ENCODE measurements at regions not wholly inside any gene's neighbourhood (a gene's known extent, or its start where the extent isn't known, plus 50 kb on each side); places are given as distances from the start of the nearest gene placed in this dataset.

DNA sequence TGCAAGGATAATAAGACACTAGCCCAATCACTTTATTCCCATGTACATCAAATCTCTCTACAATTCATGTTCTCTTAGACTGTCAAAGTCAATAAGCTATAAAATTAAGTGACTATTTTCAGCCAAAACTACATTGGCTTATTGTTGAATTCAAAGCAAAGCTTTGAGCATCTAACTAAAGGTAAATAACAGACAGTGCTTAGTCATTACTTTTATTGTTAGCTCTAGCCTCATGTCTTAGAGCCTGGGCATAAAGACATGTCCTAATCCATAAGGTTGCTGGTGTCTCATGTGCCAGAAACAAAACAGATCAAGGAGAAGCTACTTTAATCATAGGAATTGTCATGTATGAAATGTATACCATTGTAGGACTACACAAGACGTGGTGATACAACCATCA lies 103.1 kb upstream of the UNC5C start:
- DNase-seq = no peak

DNA sequence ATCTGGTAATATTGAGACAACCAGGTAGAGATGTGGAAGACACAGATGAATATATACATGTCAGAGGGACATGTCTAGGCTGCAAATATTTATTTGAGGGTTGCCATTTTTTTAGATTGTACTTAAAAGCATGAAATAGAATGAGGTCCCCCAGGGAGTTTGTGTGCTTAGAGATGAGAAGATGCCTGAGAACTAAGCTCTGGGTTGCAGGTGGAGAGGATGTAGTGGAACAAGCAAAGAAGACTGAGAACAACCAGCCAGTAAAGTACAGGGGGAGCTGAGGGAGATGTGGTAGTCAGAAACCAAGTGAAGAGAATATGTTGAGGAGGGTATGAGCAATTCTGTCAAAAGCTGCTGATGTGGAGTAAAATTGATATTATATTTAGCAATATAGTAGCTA lies 95.6 kb upstream of the UNC5C start:
- DNase-seq = no peak

GRCh38 chr4:95643627-95644026 lies 94.9 kb upstream of the UNC5C start:
- no peak for DNase-seq

GRCh38 chr4:95641571-95641970 lies 92.8 kb upstream of the UNC5C start:
- no peak for DNase-seq

- peak in 1 of 2 donors; percentile 20 for DNase-seq
Observed at GRCh38 chr4:95640311-95640710, 91.5 kb upstream of the UNC5C start.

DNA sequence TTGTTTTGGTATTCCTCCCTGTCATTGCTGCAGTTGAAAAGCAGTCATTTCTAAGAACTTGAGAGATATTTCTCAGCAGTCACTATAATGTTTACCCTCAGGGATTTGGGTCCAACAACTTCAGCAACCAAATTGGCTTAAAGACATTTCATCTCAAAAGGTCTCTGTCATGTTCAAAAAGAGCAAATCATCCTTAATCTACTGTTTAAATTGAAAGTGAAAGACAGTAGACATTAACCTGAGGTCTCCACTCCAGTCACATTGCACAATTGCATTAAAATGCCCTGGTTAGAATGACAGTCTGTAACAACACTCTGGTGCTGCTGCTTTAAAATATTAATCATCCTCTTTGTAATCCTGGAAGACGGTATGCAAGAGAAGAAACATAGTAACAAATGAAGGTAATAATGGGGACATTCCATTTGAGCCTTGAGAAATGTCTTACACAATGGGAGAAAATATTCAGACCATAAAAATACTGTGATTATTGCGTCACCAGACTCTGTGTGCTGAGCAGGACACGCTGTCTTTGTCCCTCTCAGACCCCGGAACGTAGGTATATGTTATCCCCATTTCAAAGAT lies 90.2 kb upstream of the UNC5C start:
- DNase-seq = no peak

DNA sequence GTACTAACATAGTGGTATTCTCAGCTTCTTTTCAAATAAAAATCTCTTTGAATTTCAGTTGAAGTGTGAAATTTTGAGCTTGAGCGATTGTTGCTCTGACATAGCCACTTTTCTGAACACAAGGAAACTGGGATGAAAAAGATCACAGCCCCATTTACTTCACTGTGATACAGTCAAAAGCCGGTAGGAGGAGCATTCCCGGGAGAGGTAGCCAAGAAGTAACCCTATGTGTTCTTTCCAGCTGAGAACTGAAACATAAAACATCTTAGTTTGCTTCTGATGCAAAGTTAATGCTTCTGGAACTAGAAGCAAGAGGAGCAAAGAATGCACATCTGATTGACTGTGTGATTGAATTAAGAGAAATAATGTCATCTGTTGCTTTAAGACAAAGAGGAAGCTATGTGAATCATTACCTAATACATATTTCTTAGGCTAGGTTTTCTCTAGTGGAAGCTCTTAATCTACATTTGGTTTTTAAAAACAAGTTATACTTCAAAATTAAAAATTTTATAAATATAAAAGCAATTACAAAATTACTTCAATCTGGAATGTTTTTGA lies 88.3 kb upstream of the UNC5C start:
- no peak for DNase-seq

DNA sequence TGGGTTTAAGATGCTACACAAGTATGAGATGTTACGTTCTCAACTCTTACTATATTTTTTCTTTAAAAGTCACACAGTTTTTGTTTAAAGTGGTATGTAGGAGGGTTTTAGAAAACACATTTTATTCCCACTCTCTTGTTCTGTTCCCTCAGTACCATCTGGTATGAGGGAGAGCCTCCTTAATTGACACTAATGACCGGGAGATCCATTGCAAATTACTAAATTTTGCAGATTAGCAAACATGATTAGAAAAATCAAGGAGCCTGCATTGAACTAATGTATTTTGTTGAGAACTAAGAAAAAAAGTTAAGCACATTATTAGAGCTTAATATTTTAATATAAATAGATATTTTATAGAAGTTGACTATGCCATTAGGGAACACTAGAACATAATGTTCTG lies 87.3 kb upstream of the UNC5C start:
- no peak for DNase-seq

- no peak for DNase-seq
Observed at GRCh38 chr4:95627709-95628108, 78.9 kb upstream of the UNC5C start.

GRCh38 chr4:95627024-95627605 lies 78.3 kb upstream of the UNC5C start:
- no peak for DNase-seq

DNA sequence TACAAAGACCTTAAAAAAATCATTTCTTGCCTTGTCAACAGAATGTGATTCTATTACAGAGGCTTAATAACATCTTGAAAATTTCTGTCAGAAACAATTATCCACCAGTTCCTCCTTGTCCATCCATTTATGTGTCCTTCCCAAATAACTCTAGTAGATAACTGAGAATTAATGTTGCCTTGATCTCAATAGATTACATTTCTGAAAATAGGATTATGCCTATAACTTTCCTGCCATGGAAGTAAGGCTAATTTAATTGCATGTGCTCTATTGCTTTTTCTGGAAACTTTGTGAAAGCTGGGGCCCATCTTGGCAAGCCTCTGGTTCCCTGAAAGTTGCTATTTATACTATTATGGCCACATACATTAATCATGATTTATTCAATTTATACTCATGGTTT lies 76.2 kb upstream of the UNC5C start:
- no peak for DNase-seq

- DNase-seq = no peak
Observed at GRCh38 chr4:95619525-95620443, 71.0 kb upstream of the UNC5C start.

GRCh38 chr4:95614684-95615205 lies 66.0 kb upstream of the UNC5C start:
- DNase-seq = no peak

GRCh38 chr4:95610061-95610569 lies 61.3 kb upstream of the UNC5C start:
- DNase-seq = no peak

DNA sequence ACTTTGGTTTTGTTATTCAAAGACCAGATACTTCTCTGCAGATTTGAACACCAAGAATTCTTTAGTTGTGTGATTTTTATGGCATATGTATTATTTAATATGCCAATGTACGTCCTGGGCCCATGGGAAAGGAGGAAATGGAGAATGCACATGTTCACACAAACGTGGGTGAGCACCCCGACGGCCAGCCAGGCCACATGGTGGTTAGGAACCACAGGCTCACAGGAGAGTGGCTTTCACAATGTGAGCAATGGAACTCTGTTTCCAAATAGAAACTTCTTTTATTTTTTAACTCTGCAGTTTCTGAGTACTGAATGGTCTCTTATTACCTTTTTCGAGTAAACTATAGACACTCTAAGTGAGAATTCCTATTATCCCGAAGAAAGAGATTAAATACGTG lies 58.0 kb upstream of the UNC5C start:
- DNase-seq = no peak

- no peak for DNase-seq
Observed at GRCh38 chr4:95603393-95603792, 54.6 kb upstream of the UNC5C start.

- no peak for DNase-seq
Observed at GRCh38 chr4:95602872-95603271, 54.1 kb upstream of the UNC5C start.

DNA sequence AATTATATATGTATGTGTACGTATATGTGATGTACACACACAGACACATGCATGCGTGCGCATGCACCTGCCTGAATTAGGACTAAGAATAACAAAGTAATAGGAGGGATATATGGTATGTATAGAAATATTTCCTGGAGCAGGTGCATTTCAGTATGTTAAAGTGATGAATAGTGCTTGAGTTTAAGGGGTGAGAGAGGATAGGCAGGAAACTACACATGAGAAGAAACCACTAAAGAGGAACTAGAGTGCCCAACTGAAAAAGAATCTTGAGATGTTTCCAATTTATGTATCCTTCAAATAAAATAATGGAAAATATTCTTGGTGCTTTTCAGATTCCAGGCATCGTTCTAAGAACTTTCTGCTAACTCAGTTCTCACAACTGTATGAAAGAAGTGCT lies 52.6 kb upstream of the UNC5C start:
- no peak for DNase-seq

DNA sequence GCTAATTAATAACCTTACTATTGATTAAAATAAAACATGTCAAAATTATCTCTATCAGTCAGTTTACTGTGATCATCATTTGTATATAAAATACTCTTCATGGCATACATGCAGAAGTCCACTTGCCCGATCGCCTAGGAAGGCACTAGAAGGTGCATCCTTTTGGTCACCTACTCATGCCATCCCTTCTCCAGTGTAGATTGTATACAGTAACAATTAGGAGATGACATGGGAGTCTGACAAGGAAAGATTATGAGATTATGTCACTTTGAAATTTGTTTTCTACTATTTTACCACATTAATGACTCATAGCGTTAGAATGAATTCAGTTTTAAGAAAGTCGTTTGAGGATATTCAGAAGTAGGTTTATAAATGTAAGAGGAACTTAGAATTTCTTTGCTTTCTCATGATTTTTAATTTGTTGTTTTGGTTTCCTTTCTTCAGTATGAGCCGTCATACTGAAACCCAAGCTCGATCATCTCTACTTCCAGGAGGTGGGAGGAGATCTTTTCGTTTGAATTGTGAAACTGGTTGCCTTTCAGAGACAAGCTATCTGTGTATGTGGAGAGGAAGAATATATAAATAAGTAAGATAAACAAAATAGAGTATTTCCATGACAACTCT lies 51.1 kb upstream of the UNC5C start:
- DNase-seq = no peak
